Suppressor macrophage treated with lipopolysaccharide for 4 hours (primary cell): ENCODE measurements at regions not wholly inside any gene's neighbourhood (a gene's known extent, or its start where the extent isn't known, plus 50 kb on each side); places are given as distances from the start of the nearest gene placed in this dataset.

ENCODE experiments used
- DNase-seq: peaks from one replicate; pipeline ENCODE4 v3.0.0-alpha.2; 2020

- no peak for DNase-seq
Observed at GRCh38 chr21:24976238-24976637, 631.0 kb downstream of the MRPL39 start.

GRCh38 chr21:24969068-24969467 lies 638.2 kb downstream of the MRPL39 start:
- no peak for DNase-seq

GRCh38 chr21:24955275-24955961 lies 651.9 kb downstream of the MRPL39 start:
- DNase-seq: no peak

GRCh38 chr21:24948186-24948585 lies 659.1 kb downstream of the MRPL39 start:
- no peak for DNase-seq

- DNase-seq: no peak
Observed at GRCh38 chr21:24945910-24946309, 661.4 kb downstream of the MRPL39 start.

- no peak for DNase-seq
Observed at GRCh38 chr21:24941316-24942185, 665.7 kb downstream of the MRPL39 start.

- no peak for DNase-seq
Observed at GRCh38 chr21:24939291-24939690, 668.0 kb downstream of the MRPL39 start.

GRCh38 chr21:24938573-24938972 lies 668.7 kb downstream of the MRPL39 start:
- no peak for DNase-seq

- no peak for DNase-seq
Observed at GRCh38 chr21:24935991-24936390, 671.3 kb downstream of the MRPL39 start.

GRCh38 chr21:24910591-24910990 lies 696.7 kb downstream of the MRPL39 start:
- no peak for DNase-seq

- DNase-seq: no peak
Observed at GRCh38 chr21:24903994-24904635, 703.2 kb downstream of the MRPL39 start.

- no peak for DNase-seq
Observed at GRCh38 chr21:24899138-24899537, 708.1 kb downstream of the MRPL39 start.

- no peak for DNase-seq
Observed at GRCh38 chr21:24897883-24898282, 709.4 kb downstream of the MRPL39 start.

- no peak for DNase-seq
Observed at GRCh38 chr21:24896735-24897124, 710.6 kb downstream of the MRPL39 start.

GRCh38 chr21:24895885-24896734 lies 711.2 kb downstream of the MRPL39 start:
- DNase-seq: peak; percentile 3

- DNase-seq: no peak
Observed at GRCh38 chr21:24894324-24894723, 713.0 kb downstream of the MRPL39 start.

GRCh38 chr21:24890021-24890420 lies 717.3 kb downstream of the MRPL39 start:
- DNase-seq: no peak

- no peak for DNase-seq
Observed at GRCh38 chr21:24881506-24881905, 725.8 kb downstream of the MRPL39 start.

GRCh38 chr21:24870633-24871032 lies 736.6 kb downstream of the MRPL39 start:
- DNase-seq: no peak

- no peak for DNase-seq
Observed at GRCh38 chr21:24869862-24870261, 737.4 kb downstream of the MRPL39 start.

- DNase-seq: no peak
Observed at GRCh38 chr21:24868117-24868516, 739.2 kb downstream of the MRPL39 start.

- DNase-seq: no peak
Observed at GRCh38 chr21:24861471-24861870, 745.8 kb downstream of the MRPL39 start.

GRCh38 chr21:24856326-24856725 lies 751.0 kb downstream of the MRPL39 start:
- no peak for DNase-seq
